ENCODE measurements at regions not wholly inside any gene's neighbourhood (a gene's known extent, or its start where the extent isn't known, plus 50 kb on each side); places are given as distances from the start of the nearest gene placed in this dataset.
"Not testable (repeated sequence)": the region's sequence is repeated elsewhere in the genome, so short reads cannot be mapped to it uniquely, and the experiment has no call there.

- DNase-seq (ENCODE audit: low read depth) = no peak
Observed at GRCh38 chr5:100694100-100694499, 158.9 kb downstream of the FAM174A start.

- no peak for DNase-seq (ENCODE audit: low read depth)
Observed at GRCh38 chr5:100697970-100698369, 162.8 kb downstream of the FAM174A start.

GRCh38 chr5:100706776-100707175 is 171.6 kb downstream of the FAM174A start:
- DNase-seq (ENCODE audit: low read depth) = peak; percentile 18

- DNase-seq (ENCODE audit: low read depth) = no peak
Observed at GRCh38 chr5:100708645-100709171, 173.5 kb downstream of the FAM174A start.

- DNase-seq (ENCODE audit: low read depth) = no peak
Observed at GRCh38 chr5:100709771-100710170, 174.6 kb downstream of the FAM174A start.

GRCh38 chr5:100714780-100715179 is 179.6 kb downstream of the FAM174A start:
- not testable (repeated sequence) for DNase-seq (ENCODE audit: low read depth)

- DNase-seq (ENCODE audit: low read depth) = no peak
Observed at GRCh38 chr5:100722657-100723056, 180.4 kb downstream of the ST8SIA4 start.

- no peak for DNase-seq (ENCODE audit: low read depth)
Observed at GRCh38 chr5:100723229-100723628, 179.9 kb downstream of the ST8SIA4 start.

GRCh38 chr5:100726116-100726515 is 177.0 kb downstream of the ST8SIA4 start:
- no peak for DNase-seq (ENCODE audit: low read depth)

GRCh38 chr5:100731768-100732167 is 171.3 kb downstream of the ST8SIA4 start:
- DNase-seq (ENCODE audit: low read depth) = no peak

GRCh38 chr5:100746730-100747129 is 156.4 kb downstream of the ST8SIA4 start:
- no peak for DNase-seq (ENCODE audit: low read depth)

- DNase-seq (ENCODE audit: low read depth) = no peak
Observed at GRCh38 chr5:100749771-100750284, 153.3 kb downstream of the ST8SIA4 start.

GRCh38 chr5:100755435-100755834 is 147.6 kb downstream of the ST8SIA4 start:
- no peak for DNase-seq (ENCODE audit: low read depth)

Measured in stromal cell of bone marrow (primary cell).